Upper lobe of left lung (tissue), 6 donors: ENCODE measurements at regions not wholly inside any gene's neighbourhood (a gene's known extent, or its start where the extent isn't known, plus 50 kb on each side); places are given as distances from the start of the nearest gene placed in this dataset.

ENCODE experiments used
- ATAC-seq, 2 donors: fragments of 200-7000 bp; cut with Tn5 transposase; one replicate each; pipeline ENCODE4 v1.9.1; 2022; ENCODE audit warnings: mild to moderate bottlenecking in 2 of 2, moderate library complexity in 2 of 2; ENCODE audit not compliant: low FRiP score in 2 of 2
- DNase-seq, 2 donors: peaks; one replicate each; pipeline ENCODE4 v3.0.0-alpha.2; 2019 to 2020
- H3K27ac ChIP-seq, 4 donors: fragments of 200-600 bp; sonication (generic); one replicate each; pipeline ENCODE4 v1.5.1; 2016 to 2019
- H3K27me3 ChIP-seq, 4 donors: fragments of 200-600 bp; sonication (generic); one replicate each; pipeline ENCODE4 v1.5.1; 2017 to 2019
- H3K36me3 ChIP-seq, 4 donors: fragments of 200-600 bp; sonication (generic); one replicate each; pipeline ENCODE4 v1.5.1; 2016 to 2019
- H3K4me1 ChIP-seq, 4 donors: fragments of 200-600 bp; sonication (generic); one replicate each; pipeline ENCODE4 v1.5.1; 2018 to 2019
- H3K4me3 ChIP-seq, 4 donors: fragments of 200-600 bp; sonication (generic); one replicate each; pipeline ENCODE4 v1.5.1; 2017 to 2019; ENCODE audit warnings: mild to moderate bottlenecking in 2 of 4, moderate library complexity in 1 of 4
- H3K9me3 ChIP-seq, 4 donors: fragments of 200-600 bp; sonication (generic); one replicate each; pipeline ENCODE4 v1.5.1; 2018 to 2019
- CTCF ChIP-seq, 6 experiments: fragments of 450-650 bp in 4 of 6; fragments of 200-600 bp in 2 of 6; sonication (generic) in 2 of 6; IDR thresholded peaks; one replicate each; pipeline ENCODE4 v1.5.1; 2016 to 2019; ENCODE audit warnings: antibody characterized with exemption in 6 of 6
- EP300 ChIP-seq, 4 donors: sonication (generic); formaldehyde crosslinking; IDR thresholded peaks; one replicate each; pipeline ENCODE4 v1.5.1; 2017; ENCODE audit warnings: antibody characterized with exemption in 4 of 4, control low read depth in 2 of 4
- POLR2A ChIP-seq, 4 donors: fragments of 450-650 bp; IDR thresholded peaks; one replicate each; pipeline ENCODE4 v1.5.1; 2016 to 2017; ENCODE audit warnings: antibody characterized with exemption in 4 of 4, mild to moderate bottlenecking in 2 of 4
- POLR2AphosphoS5 ChIP-seq, 2 donors: sonication (generic); formaldehyde crosslinking; IDR thresholded peaks; one replicate each; pipeline ENCODE4 v1.5.1; 2017; ENCODE audit warnings: antibody characterized with exemption in 2 of 2
- WGBS, 2 donors: methylation state at CpG; one replicate each; pipeline ENCODE4 v1.1.5; 2017 to 2018; 5-methylcytosine and 5-hydroxymethylcytosine counted together
- donor health status: DM: no; HTN: no; CAD: no; lungs with moderate emphysema.
- donor health status: DM: no; HTN: yes; CAD: no; lungs with severe emphysema.

- ATAC-seq (no peak), DNase-seq (no peak)
- H3K4me3 ChIP-seq, result no peak overlapping the region
- H3K9me3 ChIP-seq, result no peaks in the 10 kb centered on the region
- TF ChIP-seq EP300 (IDR thresholded peaks at IDR 0.05), result no peak
- TF ChIP-seq POLR2A (IDR thresholded peaks at IDR 0.05), result no peak
- TF ChIP-seq POLR2AphosphoS5 (IDR thresholded peaks at IDR 0.05), result no peak
- TF ChIP-seq CTCF (IDR thresholded peaks at IDR 0.05), result no peak
- WGBS, 2 donors, result 61 to 85% methylated on average over 3 to 7 of the region's 7 CpGs
- H3K27me3 ChIP-seq, result no peaks in the 10 kb centered on the region
- H3K4me1 ChIP-seq, result peaks cover 6 to 16% (median 13%) of the 10 kb centered on the region in 4 donors
- H3K36me3 ChIP-seq, result no peaks in the 10 kb centered on the region
- H3K27ac ChIP-seq, result no peak overlapping the region
Measured at GRCh38 chr7:45980181-45980905, 59.3 kb upstream of the IGFBP3 start.

- Histone ChIP-seq H3K9me3 (no peaks in the 10 kb centered on the region), H3K36me3 (no peaks in the 10 kb centered on the region), H3K4me1 (peaks cover 6 to 16% (median 13%) of the 10 kb centered on the region in 4 donors), H3K27me3 (no peaks in the 10 kb centered on the region), H3K4me3 (no peak overlapping the region), H3K27ac (peak overlapping the region; percentile 56 to 81 (median 68))
- ATAC-seq, result no peak
- TF ChIP-seq POLR2A (IDR thresholded peaks at IDR 0.05) (no peak), CTCF (IDR thresholded peaks at IDR 0.05) (no peak), POLR2AphosphoS5 (IDR thresholded peaks at IDR 0.05) (no peak), EP300 (IDR thresholded peaks at IDR 0.05) (no peak)
- no peak for DNase-seq
- 86 to 87% methylated on average over 7 of the region's 7 CpGs for WGBS, 2 donors
Measured at GRCh38 chr7:45979275-45980180, 58.5 kb upstream of the IGFBP3 start.

- DNase-seq (no peak), ATAC-seq (peak in 1 of 2 donors; percentile 7)
- Histone ChIP-seq H3K4me3 (no peak overlapping the region), H3K27me3 (no peaks in the 10 kb centered on the region), H3K27ac (peak overlapping the region; percentile 56 to 81 (median 68)), H3K36me3 (no peaks in the 10 kb centered on the region), H3K9me3 (no peaks in the 10 kb centered on the region), H3K4me1 (peaks cover 6 to 16% (median 13%) of the 10 kb centered on the region in 4 donors)
- WGBS, 2 donors, result 49 to 55% methylated on average over 2 of the region's 2 CpGs
- TF ChIP-seq EP300 (IDR thresholded peaks at IDR 0.05), result no peak
- no peak for TF ChIP-seq POLR2AphosphoS5 (IDR thresholded peaks at IDR 0.05)
- TF ChIP-seq POLR2A (IDR thresholded peaks at IDR 0.05), result no peak
Measured at GRCh38 chr7:45978731-45979211, 57.7 kb upstream of the IGFBP3 start.

- H3K27ac ChIP-seq, result peak overlapping the region; percentile 56 to 81 (median 68)
- ATAC-seq (peak; percentile 76 to 89), DNase-seq (peak in 1 of 2 donors; percentile 67)
- no peak overlapping the region for H3K4me3 ChIP-seq
- peaks cover 6 to 16% (median 13%) of the 10 kb centered on the region in 4 donors for H3K4me1 ChIP-seq
- no peaks in the 10 kb centered on the region for H3K36me3 ChIP-seq
- no peaks in the 10 kb centered on the region for H3K27me3 ChIP-seq
- peak in 1 of 4 donors; percentile 21 for TF ChIP-seq POLR2A (IDR thresholded peaks at IDR 0.05)
- no peak for TF ChIP-seq CTCF (IDR thresholded peaks at IDR 0.05)
- peak in 2 of 4 donors; percentile 25 to 82 for TF ChIP-seq EP300 (IDR thresholded peaks at IDR 0.05)
- TF ChIP-seq POLR2AphosphoS5 (IDR thresholded peaks at IDR 0.05), result peak; percentile 58 to 71
- no peaks in the 10 kb centered on the region for H3K9me3 ChIP-seq
- 26 to 34% methylated on average over 11 of the region's 11 CpGs for WGBS, 2 donors
Measured at GRCh38 chr7:45978010-45978681, 57.1 kb upstream of the IGFBP3 start.
